Esophagus squamous epithelium (tissue), 4 donors: ENCODE measurements at regions not wholly inside any gene's neighbourhood (a gene's known extent, or its start where the extent isn't known, plus 50 kb on each side); places are given as distances from the start of the nearest gene placed in this dataset.

Source experiments
- POLR2A ChIP-seq, 4 donors: fragments of 450-650 bp; IDR thresholded peaks; one replicate each; pipeline ENCODE4 v1.6.1; 2017; ENCODE audit warnings: antibody characterized with exemption in 4 of 4, mild to moderate bottlenecking in 4 of 4, moderate library complexity in 3 of 4
- TF ChIP-seq, protein P1 (sequence below), 6 experiments: fragments of 450-650 bp in 4 of 6; fragments of 200-600 bp in 2 of 6; sonication (generic) in 2 of 6; IDR thresholded peaks; one replicate each; pipeline ENCODE4 v1.5.1; 2016 to 2019; ENCODE audit warnings: antibody characterized with exemption in 6 of 6, mild to moderate bottlenecking in 4 of 6, moderate library complexity in 4 of 6

DNA sequence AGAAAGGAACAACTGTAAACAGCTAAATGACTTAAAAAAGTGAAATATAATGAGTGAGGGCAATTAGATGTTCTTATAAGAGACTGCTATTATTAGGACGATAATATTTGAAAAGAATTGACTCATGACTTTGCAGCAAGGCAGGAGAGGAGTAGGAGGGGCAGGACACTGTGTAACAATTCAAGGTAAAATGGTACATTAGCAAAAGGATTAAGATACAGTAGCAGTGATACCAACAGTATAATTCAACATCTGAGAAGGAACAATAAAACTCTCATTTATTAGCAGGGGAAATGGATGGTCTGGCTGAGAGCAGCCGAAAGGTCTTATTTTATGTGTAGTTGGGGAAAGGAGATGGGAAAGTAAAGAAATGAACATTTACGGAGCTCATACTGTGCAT, 315.5 kb upstream of the BOD1L1 start:
- TF ChIP-seq POLR2A (IDR thresholded peaks at IDR 0.05): no peak
- TF ChIP-seq, protein P1, sequence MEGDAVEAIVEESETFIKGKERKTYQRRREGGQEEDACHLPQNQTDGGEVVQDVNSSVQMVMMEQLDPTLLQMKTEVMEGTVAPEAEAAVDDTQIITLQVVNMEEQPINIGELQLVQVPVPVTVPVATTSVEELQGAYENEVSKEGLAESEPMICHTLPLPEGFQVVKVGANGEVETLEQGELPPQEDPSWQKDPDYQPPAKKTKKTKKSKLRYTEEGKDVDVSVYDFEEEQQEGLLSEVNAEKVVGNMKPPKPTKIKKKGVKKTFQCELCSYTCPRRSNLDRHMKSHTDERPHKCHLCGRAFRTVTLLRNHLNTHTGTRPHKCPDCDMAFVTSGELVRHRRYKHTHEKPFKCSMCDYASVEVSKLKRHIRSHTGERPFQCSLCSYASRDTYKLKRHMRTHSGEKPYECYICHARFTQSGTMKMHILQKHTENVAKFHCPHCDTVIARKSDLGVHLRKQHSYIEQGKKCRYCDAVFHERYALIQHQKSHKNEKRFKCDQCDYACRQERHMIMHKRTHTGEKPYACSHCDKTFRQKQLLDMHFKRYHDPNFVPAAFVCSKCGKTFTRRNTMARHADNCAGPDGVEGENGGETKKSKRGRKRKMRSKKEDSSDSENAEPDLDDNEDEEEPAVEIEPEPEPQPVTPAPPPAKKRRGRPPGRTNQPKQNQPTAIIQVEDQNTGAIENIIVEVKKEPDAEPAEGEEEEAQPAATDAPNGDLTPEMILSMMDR (IDR thresholded peaks at IDR 0.05): no peak
